NCI-H510A (cell line): ENCODE measurements at regions not wholly inside any gene's neighbourhood (a gene's known extent, or its start where the extent isn't known, plus 50 kb on each side); places are given as distances from the start of the nearest gene placed in this dataset.
A peak's percentile ranks its signal among the peaks of the same experiment; 100 is the strongest.
"Not testable (repeated sequence)": the region's sequence is repeated elsewhere in the genome, so short reads cannot be mapped to it uniquely, and the experiment has no call there.

Experiments used
- DNase-seq: peaks from one replicate; lab custom pipeline; 2025; lab: John Stamatoyannopoulos, UW

- DNase-seq = peak; percentile 47
These were observed 119.3 kb downstream of the CRYAA start for GRCh38 chr21:43287795-43288755.

- DNase-seq = peak; percentile 93
These were observed 118.4 kb downstream of the CRYAA start for GRCh38 chr21:43287111-43287760.

GRCh38 chr21:43286196-43286595 is 117.4 kb downstream of the CRYAA start:
- DNase-seq = no peak

GRCh38 chr21:43284700-43285099 is 115.9 kb downstream of the CRYAA start:
- no peak for DNase-seq

- no peak for DNase-seq
These were observed 115.4 kb downstream of the CRYAA start for GRCh38 chr21:43284238-43284637.

GRCh38 chr21:43283925-43284221 is 115.1 kb downstream of the CRYAA start:
- DNase-seq = not testable (repeated sequence)

- DNase-seq = no peak
These were observed 114.5 kb downstream of the CRYAA start for GRCh38 chr21:43283136-43283924.

GRCh38 chr21:43282358-43283120 is 113.7 kb downstream of the CRYAA start:
- no peak for DNase-seq

GRCh38 chr21:43281661-43282357 is 113.0 kb downstream of the CRYAA start:
- DNase-seq = no peak

GRCh38 chr21:43280949-43281633 is 112.3 kb downstream of the CRYAA start:
- DNase-seq = no peak

GRCh38 chr21:43279578-43279894 is 110.7 kb downstream of the CRYAA start:
- no peak for DNase-seq

- no peak for DNase-seq
These were observed 110.2 kb downstream of the CRYAA start for GRCh38 chr21:43278766-43279577.

GRCh38 chr21:43278359-43278758 is 109.6 kb downstream of the CRYAA start:
- DNase-seq = no peak

- DNase-seq = no peak
These were observed 108.9 kb downstream of the CRYAA start for GRCh38 chr21:43277481-43278351.

GRCh38 chr21:43276811-43277210 is 108.0 kb downstream of the CRYAA start:
- no peak for DNase-seq

GRCh38 chr21:43275421-43276211 is 106.8 kb downstream of the CRYAA start:
- DNase-seq = no peak

- no peak for DNase-seq
These were observed 106.1 kb downstream of the CRYAA start for GRCh38 chr21:43274946-43275310.
